WTC11 (cell line): ENCODE measurements at regions not wholly inside any gene's neighbourhood (a gene's known extent, or its start where the extent isn't known, plus 50 kb on each side); places are given as distances from the start of the nearest gene placed in this dataset.

Experiments
- ATAC-seq: fragments of 200-7000 bp; cut with Tn5 transposase; 2 replicates; pipeline ENCODE4 v1.10.0; 2021; ENCODE audit warnings: mild to moderate bottlenecking, moderate library complexity
- CTCF ChIA-PET: fragments of 300-600 bp; sonication (Branson Sonifier 250); formaldehyde crosslinking; loops from one replicate; lab custom pipeline; 2021; ENCODE audit warnings: antibody characterized with exemption; lab: Charles Lee
- POLR2A ChIA-PET: fragments of 350-600 bp; sonication (Branson Sonifier 250); formaldehyde crosslinking; loops from one replicate; lab custom pipeline; 2021; ENCODE audit warnings: antibody characterized with exemption; lab: Charles Lee
- DNase-seq: peaks from one replicate; pipeline ENCODE4 v3.0.0; 2021; ENCODE audit warnings: low spot score
- H3K27ac Mint-ChIP-seq: 2 replicates; pipeline ENCODE4 v1.8.0; 2021; ENCODE audit warnings: mixed read lengths
- H3K27me3 Mint-ChIP-seq: 2 replicates; pipeline ENCODE4 v1.8.0; 2021; ENCODE audit warnings: low read depth, mild to moderate bottlenecking, moderate library complexity, mixed read lengths
- H3K36me3 Mint-ChIP-seq: 2 replicates; pipeline ENCODE4 v1.8.0; 2021; ENCODE audit warnings: mixed read lengths
- H3K4me1 Mint-ChIP-seq: 2 replicates; pipeline ENCODE4 v1.8.0; 2022; ENCODE audit warnings: mixed read lengths
- H3K4me3 Mint-ChIP-seq: 2 replicates; pipeline ENCODE4 v1.8.0; 2021; ENCODE audit warnings: mild to moderate bottlenecking, moderate library complexity, mixed read lengths
- H3K9me3 Mint-ChIP-seq: 2 replicates; pipeline ENCODE4 v1.8.0; 2021; ENCODE audit warnings: mixed read lengths
- ARID4B ChIP-seq: sonication (generic); formaldehyde crosslinking; IDR thresholded peaks from 2 replicates; pipeline ENCODE4 v1.8.0; 2023; ENCODE audit warnings: missing genetic modification reagents, mild to moderate bottlenecking, borderline replicate concordance
- CBFB ChIP-seq: sonication (generic); formaldehyde crosslinking; IDR thresholded peaks from 2 replicates; pipeline ENCODE4 v1.8.1; 2022; ENCODE audit warnings: mild to moderate bottlenecking, low read depth, missing genetic modification reagents
- CREB1 ChIP-seq: sonication (generic); formaldehyde crosslinking; IDR thresholded peaks from 2 replicates; pipeline ENCODE4 v1.8.0; 2023; ENCODE audit warnings: mild to moderate bottlenecking, missing genetic modification reagents
- ERG ChIP-seq: fragments of 250-450 bp; sonication (Bioruptor Pico); IDR thresholded peaks from 2 replicates; pipeline ENCODE4 v1.8.0; 2021; ENCODE audit warnings: mild to moderate bottlenecking
- FOXK1 ChIP-seq: sonication (generic); formaldehyde crosslinking; IDR thresholded peaks from 2 replicates; pipeline ENCODE4 v1.8.0; 2022; ENCODE audit warnings: mild to moderate bottlenecking, moderate library complexity, missing genetic modification reagents
- IRF1 ChIP-seq: sonication (generic); formaldehyde crosslinking; IDR thresholded peaks from 2 replicates; pipeline ENCODE4 v1.8.0; 2023; ENCODE audit warnings: missing genetic modification reagents
- JUN ChIP-seq: sonication (generic); formaldehyde crosslinking; IDR thresholded peaks from 2 replicates; pipeline ENCODE4 v1.8.0; 2023; ENCODE audit warnings: mild to moderate bottlenecking, missing genetic modification reagents
- MYBL2 ChIP-seq: sonication (generic); formaldehyde crosslinking; IDR thresholded peaks from 2 replicates; pipeline ENCODE4 v1.8.1; 2023; ENCODE audit warnings: mild to moderate bottlenecking, moderate library complexity, missing genetic modification reagents
- NFYB ChIP-seq: sonication (generic); formaldehyde crosslinking; conservative IDR thresholded peaks from 2 replicates; pipeline ENCODE4 v1.8.0; 2022; ENCODE audit warnings: low read depth, missing genetic modification reagents
- OVOL2 ChIP-seq: fragments of 250-450 bp; sonication (Bioruptor Pico); IDR thresholded peaks from 2 replicates; pipeline ENCODE4 v1.9.0; 2021; ENCODE audit warnings: mild to moderate bottlenecking, borderline replicate concordance
- PREB ChIP-seq: sonication (generic); formaldehyde crosslinking; IDR thresholded peaks from 2 replicates; pipeline ENCODE4 v1.8.1; 2022; ENCODE audit warnings: mild to moderate bottlenecking, missing genetic modification reagents, moderate library complexity, borderline replicate concordance
- USF2 ChIP-seq: sonication (generic); formaldehyde crosslinking; IDR thresholded peaks from 2 replicates; pipeline ENCODE4 v1.8.1; 2023; ENCODE audit warnings: mild to moderate bottlenecking, missing genetic modification reagents, moderate library complexity
- ZBTB43 ChIP-seq: sonication (generic); formaldehyde crosslinking; IDR thresholded peaks from 2 replicates; pipeline ENCODE4 v1.8.1; 2023; ENCODE audit warnings: mild to moderate bottlenecking, missing genetic modification reagents
- ZNF138 ChIP-seq: sonication (generic); formaldehyde crosslinking; conservative IDR thresholded peaks from 2 replicates; pipeline ENCODE4 v1.8.1; 2022; ENCODE audit warnings: mild to moderate bottlenecking, moderate library complexity, missing genetic modification reagents
- ZNF423 ChIP-seq: fragments of 250-450 bp; sonication (Bioruptor Pico); IDR thresholded peaks from 2 replicates; pipeline ENCODE4 v2.1.2; 2022; ENCODE audit warnings: mild to moderate bottlenecking, moderate library complexity

- Mint-ChIP-seq H3K36me3 (no peaks in the 10 kb centered on the region), H3K4me1 (peaks cover 4% of the 10 kb centered on the region; the same call in 1 of the 2 replicates), H3K9me3 (no peaks in the 10 kb centered on the region), H3K27me3 (no peaks in the 10 kb centered on the region), H3K27ac (no peak overlapping the region), H3K4me3 (no peak overlapping the region)
- TF ChIP-seq CREB1 (no peak), NFYB (CRISPR knock-in tag) (no peak), ZNF138 (no peak), CBFB (no peak), MYBL2 (CRISPR knock-in tag) (no peak), JUN (CRISPR knock-in tag) (no peak), IRF1 (CRISPR knock-in tag) (no peak), PREB (CRISPR knock-in tag) (no peak), FOXK1 (CRISPR knock-in tag) (no peak), OVOL2 (CRISPR knock-in tag) (no peak), ZNF423 (no peak), USF2 (no peak)
- CTCF ChIA-PET, result no interaction called here
- POLR2A ChIA-PET, result no interaction called here
- ATAC-seq (no peak), DNase-seq (no peak)
Measured at GRCh38 chr18:73544617-73545016, 603.0 kb downstream of the FBXO15 start.

GRCh38 chr18:73544032-73544431 lies 603.6 kb downstream of the FBXO15 start:
- H3K4me3 Mint-ChIP-seq, result no peak overlapping the region
- H3K27ac Mint-ChIP-seq, result no peak overlapping the region
- no peaks in the 10 kb centered on the region for H3K9me3 Mint-ChIP-seq
- no peaks in the 10 kb centered on the region for H3K36me3 Mint-ChIP-seq
- POLR2A ChIA-PET, result no interaction called here
- DNase-seq (no peak), ATAC-seq (no peak)
- CTCF ChIA-PET, result no interaction called here
- TF ChIP-seq ARID4B (no peak), ZBTB43 (CRISPR knock-in tag) (no peak), ERG (CRISPR knock-in tag) (no peak)
- peaks cover under 1% of the 10 kb centered on the region; the same call in 1 of the 2 replicates for H3K4me1 Mint-ChIP-seq
- no peaks in the 10 kb centered on the region for H3K27me3 Mint-ChIP-seq
